Mammary epithelial cell (primary cell): ENCODE measurements at regions not wholly inside any gene's neighbourhood (a gene's known extent, or its start where the extent isn't known, plus 50 kb on each side); places are given as distances from the start of the nearest gene placed in this dataset.

Experiments
- EZH2 ChIP-seq: IDR thresholded peaks from 2 replicates; pipeline ENCODE4 v1.6.1; 2012; ENCODE audit warnings: low read length, inconsistent platforms, borderline replicate concordance
- TF ChIP-seq, protein P1 (sequence below), 2 donors: IDR thresholded peaks in 1 of 2; conservative IDR thresholded peaks in 1 of 2; 2 replicates each; pipeline ENCODE4 v1.5.1; 2011 to 2012; ENCODE audit warnings: inconsistent platforms in 2 of 2, low read length in 2 of 2, mild to moderate bottlenecking in 2 of 2, control low read depth in 1 of 2, low read depth in 1 of 2; ENCODE audit not compliant: insufficient read depth in 1 of 2; ENCODE audit errors: extremely low read depth in 1 of 2

DNA sequence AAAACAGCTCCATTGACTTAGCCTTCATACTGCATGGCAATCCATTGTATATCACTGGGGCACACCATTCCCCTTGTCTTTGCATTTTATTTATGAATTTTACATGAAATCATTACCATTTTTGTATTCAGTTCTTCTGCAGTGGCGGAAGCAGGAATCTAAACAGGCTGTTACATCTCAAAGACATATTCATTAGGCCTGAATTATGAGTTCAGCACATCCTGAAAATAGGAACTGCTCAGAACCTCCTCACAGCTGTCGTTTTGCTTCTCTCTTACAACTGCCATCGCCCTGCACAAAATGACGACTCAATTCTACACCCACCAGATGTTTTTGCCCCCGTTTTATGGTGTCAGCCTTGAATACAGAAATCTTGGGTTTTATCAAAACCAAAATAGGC is 474.4 kb upstream of the MAGEB18 start:
- TF ChIP-seq, protein P1, sequence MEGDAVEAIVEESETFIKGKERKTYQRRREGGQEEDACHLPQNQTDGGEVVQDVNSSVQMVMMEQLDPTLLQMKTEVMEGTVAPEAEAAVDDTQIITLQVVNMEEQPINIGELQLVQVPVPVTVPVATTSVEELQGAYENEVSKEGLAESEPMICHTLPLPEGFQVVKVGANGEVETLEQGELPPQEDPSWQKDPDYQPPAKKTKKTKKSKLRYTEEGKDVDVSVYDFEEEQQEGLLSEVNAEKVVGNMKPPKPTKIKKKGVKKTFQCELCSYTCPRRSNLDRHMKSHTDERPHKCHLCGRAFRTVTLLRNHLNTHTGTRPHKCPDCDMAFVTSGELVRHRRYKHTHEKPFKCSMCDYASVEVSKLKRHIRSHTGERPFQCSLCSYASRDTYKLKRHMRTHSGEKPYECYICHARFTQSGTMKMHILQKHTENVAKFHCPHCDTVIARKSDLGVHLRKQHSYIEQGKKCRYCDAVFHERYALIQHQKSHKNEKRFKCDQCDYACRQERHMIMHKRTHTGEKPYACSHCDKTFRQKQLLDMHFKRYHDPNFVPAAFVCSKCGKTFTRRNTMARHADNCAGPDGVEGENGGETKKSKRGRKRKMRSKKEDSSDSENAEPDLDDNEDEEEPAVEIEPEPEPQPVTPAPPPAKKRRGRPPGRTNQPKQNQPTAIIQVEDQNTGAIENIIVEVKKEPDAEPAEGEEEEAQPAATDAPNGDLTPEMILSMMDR (conservative IDR thresholded peaks at IDR 0.05 in 1 of 2, IDR thresholded peaks at IDR 0.05 in 1 of 2; ENCODE audit: extremely low read depth in 1 of 2, insufficient read depth in 1 of 2, low read depth in 1 of 2, low read length in 2 of 2) = no peak
- no peak for TF ChIP-seq EZH2
